GM13977 (cell line): ENCODE measurements at regions not wholly inside any gene's neighbourhood (a gene's known extent, or its start where the extent isn't known, plus 50 kb on each side); places are given as distances from the start of the nearest gene placed in this dataset.

Source experiments
- DNase-seq: peaks from one replicate; pipeline ENCODE4 v3.0.0; 2012; ENCODE audit warnings: low spot score
- CTCF ChIP-seq: IDR thresholded peaks from 2 replicates; pipeline ENCODE4 v1.5.1; 2012; ENCODE audit warnings: mild to moderate bottlenecking, control low read depth; ENCODE audit not compliant: insufficient read depth; ENCODE audit errors: extremely low read depth, missing control alignments
- in situ Hi-C: fragments of 300-500 bp; cut with MboI; formaldehyde crosslinking; loops from one replicate; pipeline ENCODE4 v1.12.0; 2022; ENCODE audit warnings: low sequenced_read_pairs, low pct_unique_long_range_greater_than_20kb, mixed read lengths, inconsistent platforms; ENCODE audit not compliant: unreplicated experiment

- no peak for TF ChIP-seq CTCF
- DNase-seq = no peak
- in situ Hi-C loops = no loop called here
Observed at GRCh38 chr15:39052323-39052705, 487.7 kb upstream of the RASGRP1 start.

- no peak for TF ChIP-seq CTCF
- DNase-seq = no peak
- in situ Hi-C loops = no loop called here
Observed at GRCh38 chr15:39053480-39053879, 488.9 kb upstream of the RASGRP1 start.

- in situ Hi-C loops = no loop called here
- no peak for DNase-seq
Observed at GRCh38 chr15:39054128-39054732, 489.6 kb upstream of the RASGRP1 start.

GRCh38 chr15:39056357-39056756 lies 491.7 kb upstream of the RASGRP1 start:
- DNase-seq = no peak
- TF ChIP-seq CTCF = no peak
- in situ Hi-C loops = no loop called here

More at GRCh38 chr15:39054128-39054732, 489.6 kb upstream of the RASGRP1 start:
- TF ChIP-seq CTCF = no peak

- no peak for TF ChIP-seq CTCF
- no peak for DNase-seq
- in situ Hi-C loops = no loop called here
Observed at GRCh38 chr15:39058351-39059131, 493.9 kb upstream of the RASGRP1 start.

- TF ChIP-seq CTCF = no peak
- in situ Hi-C loops = no loop called here
- no peak for DNase-seq
Observed at GRCh38 chr15:39059917-39060316, 495.3 kb upstream of the RASGRP1 start.
